A673 (cell line): ENCODE measurements at regions not wholly inside any gene's neighbourhood (a gene's known extent, or its start where the extent isn't known, plus 50 kb on each side); places are given as distances from the start of the nearest gene placed in this dataset.

Experiments
- BruUV-seq: library from RNA; stranded (reverse); fragments of 400-500 nt; replicated peaks from 2 replicates; lab custom pipeline; 2021; lab: Mats Ljungman, UMichigan
- CTCF ChIA-PET: fragments of 300-600 bp; sonication (Branson Sonifier 250); formaldehyde crosslinking; loops from one replicate; lab custom pipeline; 2022; ENCODE audit warnings: antibody characterized with exemption; lab: Charles Lee
- POLR2A ChIA-PET: fragments of 300-600 bp; sonication (Branson Sonifier 250); formaldehyde crosslinking; loops from one replicate; lab custom pipeline; 2022; ENCODE audit warnings: antibody characterized with exemption; ENCODE audit not compliant: low non-redundant PET; lab: Charles Lee
- DNase-seq: peaks from one replicate; pipeline ENCODE4 v3.0.0-alpha.2; 2015; ENCODE audit warnings: low spot score
- H3K27ac ChIP-seq: fragments of 200-600 bp; sonication (generic); 2 replicates; pipeline ENCODE4 v1.5.1; 2016; ENCODE audit warnings: mixed run types, low read depth, mild to moderate bottlenecking, mixed read lengths, antibody characterized with exemption, low read length; ENCODE audit not compliant: poor library complexity, severe bottlenecking
- H3K27me3 ChIP-seq: fragments of 200-600 bp; sonication (generic); replicated peaks from 2 replicates; pipeline ENCODE4 v1.6.1; 2017; ENCODE audit warnings: mixed run types, low read depth, mild to moderate bottlenecking, mixed read lengths, antibody characterized with exemption, low read length; ENCODE audit not compliant: insufficient read depth, poor library complexity
- H3K36me3 ChIP-seq: fragments of 200-600 bp; sonication (generic); 2 replicates; pipeline ENCODE4 v1.6.1; 2016; ENCODE audit warnings: mixed run types, mild to moderate bottlenecking, mixed read lengths, antibody characterized with exemption, low read length; ENCODE audit not compliant: insufficient read depth, poor library complexity, severe bottlenecking
- H3K4me1 ChIP-seq: fragments of 200-600 bp; sonication (generic); 2 replicates; pipeline ENCODE4 v1.6.1; 2017; ENCODE audit warnings: mixed run types, mild to moderate bottlenecking, mixed read lengths, antibody characterized with exemption, low read length; ENCODE audit not compliant: insufficient read depth, poor library complexity, severe bottlenecking
- H3K4me3 ChIP-seq: fragments of 200-600 bp; sonication (generic); 2 replicates; pipeline ENCODE4 v1.5.1; 2016; ENCODE audit warnings: low read depth, mixed run types, mild to moderate bottlenecking, mixed read lengths, low read length; ENCODE audit not compliant: poor library complexity, severe bottlenecking
- H3K9me3 ChIP-seq: fragments of 200-600 bp; sonication (generic); 2 replicates; pipeline ENCODE4 v1.6.1; 2016; ENCODE audit warnings: mixed run types, low read depth, mild to moderate bottlenecking, mixed read lengths, antibody characterized with exemption, low read length; ENCODE audit not compliant: poor library complexity, severe bottlenecking
- CTCF ChIP-seq: fragments of 300-800, 200-600 bp; sonication (generic); conservative IDR thresholded peaks from 2 replicates; pipeline ENCODE4 v1.5.1; 2017; ENCODE audit warnings: low read depth, mild to moderate bottlenecking, antibody characterized with exemption, low read length, moderate library complexity, mixed read lengths
- EZH2 ChIP-seq: fragments of 200-600 bp; sonication (generic); IDR thresholded peaks from 2 replicates; pipeline ENCODE4 v1.6.1; 2017; ENCODE audit warnings: borderline replicate concordance, low read depth, mild to moderate bottlenecking, mixed read lengths, antibody characterized with exemption, low read length; ENCODE audit not compliant: poor library complexity, severe bottlenecking
- intact Hi-C: fragments of 100-400 bp; cut with micrococcal nuclease; formaldehyde crosslinking; loops from one replicate; pipeline ENCODE4 v1.10.0; 2022; ENCODE audit not compliant: unreplicated experiment

- Histone ChIP-seq H3K4me3 (no peak overlapping the region), H3K27ac (no peak overlapping the region), H3K27me3 (no peaks in the 10 kb centered on the region), H3K36me3 (no peaks in the 10 kb centered on the region), H3K4me1 (no peaks in the 10 kb centered on the region), H3K9me3 (no peaks in the 10 kb centered on the region)
- ChIA-PET POLR2A (no interaction called here), CTCF (no interaction called here)
- no TSS peak for BruUV-seq
- intact Hi-C loops: no loop called here
- DNase-seq: no peak
- TF ChIP-seq EZH2 (no peak), CTCF (no peak)
These were observed 242.4 kb upstream of the TMTC4 start for GRCh38 chr13:100917011-100917410.

GRCh38 chr13:100913143-100913542 lies 238.5 kb upstream of the TMTC4 start:
- Histone ChIP-seq H3K27me3 (no peaks in the 10 kb centered on the region), H3K4me3 (no peak overlapping the region), H3K9me3 (no peaks in the 10 kb centered on the region), H3K27ac (no peak overlapping the region), H3K36me3 (no peaks in the 10 kb centered on the region), H3K4me1 (no peaks in the 10 kb centered on the region)
- TF ChIP-seq EZH2 (no peak), CTCF (no peak)
- intact Hi-C loops: no loop called here
- POLR2A ChIA-PET: no interaction called here
- BruUV-seq: no TSS peak
- CTCF ChIA-PET: no interaction called here
- DNase-seq: no peak

GRCh38 chr13:100904293-100904976 lies 229.8 kb upstream of the TMTC4 start:
- intact Hi-C loops: no loop called here
- Histone ChIP-seq H3K36me3 (no peaks in the 10 kb centered on the region), H3K27ac (no peak overlapping the region), H3K4me1 (no peaks in the 10 kb centered on the region), H3K4me3 (no peak overlapping the region), H3K9me3 (no peaks in the 10 kb centered on the region), H3K27me3 (no peaks in the 10 kb centered on the region)
- TF ChIP-seq EZH2 (no peak), CTCF (no peak)
- ChIA-PET POLR2A (no interaction called here), CTCF (no interaction called here)
- BruUV-seq: no TSS peak
- no peak for DNase-seq
